PC-9 (cell line): ENCODE measurements at regions not wholly inside any gene's neighbourhood (a gene's known extent, or its start where the extent isn't known, plus 50 kb on each side); places are given as distances from the start of the nearest gene placed in this dataset.
"Not testable (repeated sequence)": the region's sequence is repeated elsewhere in the genome, so short reads cannot be mapped to it uniquely, and the experiment has no call there.

ENCODE experiments used
- BruUV-seq: library from RNA; stranded (reverse); fragments of 400-500 nt; replicated peaks from 2 replicates; lab custom pipeline; 2021; lab: Mats Ljungman, UMichigan
- CTCF ChIA-PET: fragments of 300-600 bp; sonication (Branson Sonifier 250); formaldehyde crosslinking; loops from one replicate; lab custom pipeline; 2022; ENCODE audit warnings: antibody characterized with exemption; lab: Charles Lee
- POLR2A ChIA-PET: fragments of 300-600 bp; sonication (Branson Sonifier 250); formaldehyde crosslinking; loops from one replicate; lab custom pipeline; 2022; ENCODE audit warnings: antibody characterized with exemption; ENCODE audit not compliant: unreplicated experiment; lab: Charles Lee
- DNase-seq, 2 experiments: peaks; one replicate each; pipeline versions ENCODE4 v3.0.0 to v3.0.0-alpha.2; 2015 to 2022; ENCODE audit warnings: mixed read lengths in 1 of 2
- H2AFZ ChIP-seq: fragments of 200-600 bp; sonication (generic); 2 replicates; pipeline ENCODE4 v1.8.1; 2017; ENCODE audit warnings: antibody characterized with exemption
- H3F3A ChIP-seq: fragments of 200-600 bp; sonication (generic); 2 replicates; pipeline ENCODE4 v1.8.1; 2017; ENCODE audit warnings: antibody characterized with exemption, mild to moderate bottlenecking, low read depth; ENCODE audit not compliant: insufficient read depth
- H3K27ac ChIP-seq: fragments of 200-600 bp; sonication (generic); 2 replicates; pipeline ENCODE4 v1.6.1; 2016; ENCODE audit warnings: mixed run types
- H3K27me3 ChIP-seq: fragments of 200-600 bp; sonication (generic); 2 replicates; pipeline ENCODE4 v1.6.1; 2016; ENCODE audit warnings: low read depth, mixed run types; ENCODE audit not compliant: insufficient read depth
- H3K36me3 ChIP-seq: fragments of 200-600 bp; sonication (generic); 2 replicates; pipeline ENCODE4 v1.6.1; 2016; ENCODE audit warnings: low read depth, mixed run types
- H3K4me1 ChIP-seq: fragments of 200-600 bp; sonication (generic); replicated peaks from 2 replicates; pipeline ENCODE4 v1.6.1; 2016; ENCODE audit warnings: mixed run types; ENCODE audit not compliant: insufficient read depth
- H3K4me2 ChIP-seq: fragments of 200-600 bp; sonication (generic); 2 replicates; pipeline ENCODE4 v1.6.1; 2017; ENCODE audit warnings: mixed run types
- H3K4me3 ChIP-seq: fragments of 200-600 bp; sonication (generic); 2 replicates; pipeline ENCODE4 v1.6.1; 2016; ENCODE audit warnings: mixed run types
- H3K79me2 ChIP-seq: fragments of 200-600 bp; sonication (generic); 2 replicates; pipeline ENCODE4 v1.6.1; 2017; ENCODE audit warnings: low read depth, mixed run types
- H3K9me2 ChIP-seq: fragments of 200-600 bp; sonication (generic); 2 replicates; pipeline ENCODE4 v1.8.1; 2017; ENCODE audit warnings: mild to moderate bottlenecking; ENCODE audit not compliant: insufficient read depth
- H3K9me3 ChIP-seq: fragments of 200-600 bp; sonication (generic); 2 replicates; pipeline ENCODE4 v1.8.1; 2016; ENCODE audit warnings: low read depth; ENCODE audit not compliant: insufficient read depth
- H4K20me1 ChIP-seq: fragments of 200-600 bp; sonication (generic); 2 replicates; pipeline ENCODE4 v1.8.1; 2017; ENCODE audit not compliant: insufficient read depth
- CTCF ChIP-seq: fragments of 200-600 bp; sonication (generic); conservative IDR thresholded peaks from 2 replicates; pipeline ENCODE4 v1.6.1; 2017; ENCODE audit warnings: mixed run types, antibody characterized with exemption, mild to moderate bottlenecking, moderate library complexity
- EZH2 ChIP-seq: fragments of 200-600 bp; sonication (generic); IDR thresholded peaks from 2 replicates; pipeline ENCODE4 v1.8.0; 2017; ENCODE audit warnings: antibody characterized with exemption, low read depth
- intact Hi-C: fragments of 100-400 bp; cut with micrococcal nuclease; formaldehyde crosslinking; loops from one replicate; pipeline ENCODE4 v1.10.0; 2022; ENCODE audit not compliant: unreplicated experiment

DNA sequence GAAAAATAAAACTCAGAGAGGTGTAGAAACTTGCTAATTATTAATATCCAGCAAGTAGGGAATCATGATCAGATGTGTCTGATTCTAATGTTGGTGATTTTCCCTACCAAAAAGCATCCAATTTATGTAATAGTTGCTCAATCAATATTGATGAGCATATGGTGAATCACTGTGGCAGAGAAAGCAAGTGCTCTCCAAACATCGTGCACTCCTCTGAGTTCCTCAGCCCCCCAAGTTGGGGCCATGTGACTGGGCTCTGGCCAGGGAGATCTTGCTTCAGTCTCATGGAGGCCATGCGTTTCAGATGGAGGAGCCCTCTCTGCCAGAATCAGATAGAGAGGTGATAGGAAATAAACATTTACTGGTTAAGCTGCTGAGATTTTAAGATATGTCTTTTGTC, 133.2 kb upstream of the LY86 start:
- Histone ChIP-seq H2AFZ (no peak overlapping the region), H3K36me3 (no peaks in the 10 kb centered on the region), H3K79me2 (no peaks in the 10 kb centered on the region), H4K20me1 (no peaks in the 10 kb centered on the region), H3K4me2 (no peak overlapping the region), H3K4me3 (no peak overlapping the region), H3K9me2 (no peaks in the 10 kb centered on the region), H3K9me3 (no peaks in the 10 kb centered on the region), H3F3A (no peaks in the 10 kb centered on the region), H3K4me1 (no peaks in the 10 kb centered on the region), H3K27ac (no peak overlapping the region), H3K27me3 (peaks cover 4% of the 10 kb centered on the region)
- DNase-seq, result no peak
- ChIA-PET CTCF (no interaction called here), POLR2A (no interaction called here)
- BruUV-seq, result no TSS peak
- intact Hi-C loops, result no loop called here
- TF ChIP-seq EZH2 (no peak), CTCF (no peak)

GRCh38 chr6:6458172-6458571, 130.3 kb upstream of the LY86 start:
- Histone ChIP-seq H3K9me3 (no peaks in the 10 kb centered on the region), H3K4me1 (no peaks in the 10 kb centered on the region)
- TF ChIP-seq CTCF, result no peak
- TF ChIP-seq EZH2, result no peak

DNA sequence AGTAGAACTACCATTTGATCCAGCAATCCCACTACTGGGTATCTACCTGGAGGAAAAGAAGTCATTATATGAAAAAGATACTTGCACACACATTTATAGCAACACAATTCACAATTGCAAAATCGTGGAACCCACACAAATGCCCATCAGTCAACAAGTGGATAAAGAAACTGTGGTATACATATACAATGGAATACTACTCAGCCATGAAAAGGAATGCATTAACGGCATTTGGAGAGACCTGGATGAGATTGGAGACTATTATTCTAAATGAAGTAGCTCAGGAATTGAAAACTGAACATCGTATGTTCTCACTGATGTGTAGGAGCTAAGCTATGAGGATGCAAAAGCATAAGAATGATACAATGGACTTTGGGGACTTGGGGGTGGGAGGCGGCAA, 128.6 kb upstream of the LY86 start:
- intact Hi-C loops, result not testable (repeated sequence)

More at GRCh38 chr6:6458172-6458571, 130.3 kb upstream of the LY86 start:
- Histone ChIP-seq H4K20me1 (no peaks in the 10 kb centered on the region), H3K9me2 (no peaks in the 10 kb centered on the region), H3F3A (no peaks in the 10 kb centered on the region), H3K36me3 (no peaks in the 10 kb centered on the region), H3K27ac (no peak overlapping the region), H3K79me2 (no peaks in the 10 kb centered on the region), H3K4me2 (no peak overlapping the region), H3K4me3 (no peak overlapping the region), H2AFZ (no peak overlapping the region), H3K27me3 (peaks cover 15% of the 10 kb centered on the region)
- intact Hi-C loops, result no loop called here
- no peak for DNase-seq
- ChIA-PET POLR2A (no interaction called here), CTCF (no interaction called here)
- BruUV-seq, result no TSS peak

DNA sequence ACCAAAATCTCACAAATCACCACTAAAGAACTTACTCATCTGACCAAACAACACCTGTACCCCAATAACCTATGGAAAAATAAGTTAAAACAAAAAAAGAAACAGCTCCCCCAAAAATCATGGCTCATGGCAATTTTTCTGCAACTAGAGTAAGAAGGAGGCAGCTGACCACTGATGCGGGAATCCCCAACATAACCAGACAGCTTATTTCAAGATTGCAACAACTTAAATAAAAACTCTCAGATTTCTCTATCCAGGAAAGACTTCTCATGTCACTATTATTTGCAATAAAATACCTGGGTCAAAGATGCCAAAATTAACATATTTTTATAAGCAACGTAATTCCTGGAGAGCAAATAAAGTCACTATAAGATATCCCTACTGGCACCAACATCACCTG, 128.1 kb upstream of the LY86 start:
- H3K27ac ChIP-seq, result no peak overlapping the region
- no peaks in the 10 kb centered on the region for H3K36me3 ChIP-seq
- H3K4me1 ChIP-seq, result no peaks in the 10 kb centered on the region
- intact Hi-C loops, result no loop called here
- CTCF ChIA-PET, result no interaction called here
- no peak for DNase-seq
- no peak overlapping the region for H2AFZ ChIP-seq
- POLR2A ChIA-PET, result no interaction called here
- no peaks in the 10 kb centered on the region for H3K9me2 ChIP-seq
- H3K9me3 ChIP-seq, result no peaks in the 10 kb centered on the region
- no TSS peak for BruUV-seq
- TF ChIP-seq CTCF, result no peak
- TF ChIP-seq EZH2, result no peak
- H3K79me2 ChIP-seq, result no peaks in the 10 kb centered on the region
- H4K20me1 ChIP-seq, result no peaks in the 10 kb centered on the region
- H3F3A ChIP-seq, result no peaks in the 10 kb centered on the region
- H3K4me2 ChIP-seq, result no peak overlapping the region
- peaks cover 12% of the 10 kb centered on the region; the same call in 1 of the 2 replicates for H3K27me3 ChIP-seq
- no peak overlapping the region for H3K4me3 ChIP-seq

More for the DNA sequence above, 128.6 kb upstream of the LY86 start:
- peaks cover 12% of the 10 kb centered on the region; the same call in 1 of the 2 replicates for H3K27me3 ChIP-seq
- H3K4me3 ChIP-seq, H2AFZ ChIP-seq, H3K9me3 ChIP-seq, H3K79me2 ChIP-seq, POLR2A ChIA-PET, H3F3A ChIP-seq, H3K36me3 ChIP-seq, BruUV-seq, H4K20me1 ChIP-seq, DNase-seq, H3K27ac ChIP-seq, H3K9me2 ChIP-seq, CTCF ChIA-PET, H3K4me2 ChIP-seq, H3K4me1 ChIP-seq: not testable (repeated sequence)
